CD14-positive monocyte (primary cell): ENCODE measurements at regions not wholly inside any gene's neighbourhood (a gene's known extent, or its start where the extent isn't known, plus 50 kb on each side); places are given as distances from the start of the nearest gene placed in this dataset.
A peak's percentile ranks its signal among the peaks of the same experiment; 100 is the strongest.

Experiments used
- DNase-seq, 3 donors: peaks; one replicate each; pipeline ENCODE4 v3.0.0-alpha.2; 2011 to 2022
- H2AFZ ChIP-seq: 2 replicates; pipeline ENCODE4 v1.6.0; 2012; ENCODE audit warnings: mild to moderate bottlenecking, low read depth, low read length, inconsistent platforms; ENCODE audit not compliant: insufficient read depth, poor library complexity, severe bottlenecking
- H3K27ac ChIP-seq, 2 donors: 1 replicate in 1 of 2; 2 replicates in 1 of 2; pipeline ENCODE4 v1.5.1; 2012 to 2013; ENCODE audit warnings: low read length in 2 of 2, control low read depth in 1 of 2, inconsistent platforms in 1 of 2, low read depth in 1 of 2, mild to moderate bottlenecking in 1 of 2
- H3K27me3 ChIP-seq, 2 donors: one replicate each; pipeline versions ENCODE4 v1.6.0 to v1.6.1; 2011 to 2013; ENCODE audit warnings: low read length in 2 of 2; ENCODE audit not compliant: control insufficient read depth in 2 of 2, insufficient read depth in 2 of 2
- H3K36me3 ChIP-seq, 2 donors: replicated peaks in 1 of 2; 1 replicate in 1 of 2; 2 replicates in 1 of 2; pipeline versions ENCODE4 v1.5.1 to v1.6.1; 2012 to 2013; ENCODE audit warnings: low read length in 2 of 2, control low read depth in 1 of 2, inconsistent platforms in 1 of 2, mild to moderate bottlenecking in 1 of 2; ENCODE audit not compliant: insufficient read depth in 2 of 2, control insufficient read depth in 1 of 2
- H3K4me1 ChIP-seq, 2 donors: 1 replicate in 1 of 2; 2 replicates in 1 of 2; pipeline versions ENCODE4 v1.5.1 to v1.6.1; 2012 to 2013; ENCODE audit warnings: low read length in 2 of 2, control low read depth in 1 of 2, inconsistent platforms in 1 of 2, mild to moderate bottlenecking in 1 of 2, moderate library complexity in 1 of 2; ENCODE audit not compliant: insufficient read depth in 2 of 2, control insufficient read depth in 1 of 2
- H3K4me2 ChIP-seq: replicated peaks from 2 replicates; pipeline ENCODE3; 2012; ENCODE audit warnings: low read length, moderate library complexity, mild to moderate bottlenecking; ENCODE audit not compliant: poor library complexity, severe bottlenecking; ENCODE audit errors: extremely low read depth
- H3K4me3 ChIP-seq, 3 experiments: fragments of 200-600 bp in 1 of 3; sonication (generic) in 1 of 3; replicated peaks in 1 of 3; 1 replicate in 2 of 3; 2 replicates in 1 of 3; pipeline ENCODE4 v1.5.1; 2011 to 2013; ENCODE audit warnings: low read length in 3 of 3, mild to moderate bottlenecking in 3 of 3, control low read depth in 2 of 3, low read depth in 2 of 3, inconsistent platforms in 1 of 3, moderate library complexity in 1 of 3
- H3K79me2 ChIP-seq: 2 replicates; pipeline ENCODE4 v1.6.0; 2012; ENCODE audit warnings: mild to moderate bottlenecking, control low read depth, inconsistent platforms, low read length, moderate library complexity; ENCODE audit not compliant: insufficient read depth
- H3K9ac ChIP-seq: 2 replicates; pipeline ENCODE4 v1.6.0; 2017; ENCODE audit warnings: low read length, mild to moderate bottlenecking; ENCODE audit not compliant: insufficient read depth, poor library complexity, severe bottlenecking
- H3K9me3 ChIP-seq, 2 donors: replicated peaks in 1 of 2; 1 replicate in 1 of 2; 2 replicates in 1 of 2; pipeline versions ENCODE4 v1.5.1 to v1.6.1; 2012 to 2013; ENCODE audit warnings: low read length in 2 of 2, control low read depth in 1 of 2; ENCODE audit not compliant: control insufficient read depth in 1 of 2, insufficient read depth in 1 of 2
- H4K20me1 ChIP-seq: 2 replicates; pipeline ENCODE4 v1.6.0; 2012; ENCODE audit warnings: mild to moderate bottlenecking, low read length, control low read depth, moderate library complexity; ENCODE audit not compliant: insufficient read depth
- H3K27ac Mint-ChIP-seq, 7 donors: one replicate each; pipeline ENCODE4 v1.8.0; 2020; ENCODE audit warnings: mild to moderate bottlenecking in 7 of 7, mixed read lengths in 7 of 7, moderate library complexity in 6 of 7, inconsistent platforms in 2 of 7
- H3K27me3 Mint-ChIP-seq, 3 donors: one replicate each; pipeline ENCODE4 v1.8.0; 2021 to 2022; ENCODE audit warnings: low read depth in 3 of 3, mild to moderate bottlenecking in 3 of 3, mixed read lengths in 3 of 3, moderate library complexity in 3 of 3, inconsistent platforms in 1 of 3
- H3K36me3 Mint-ChIP-seq, 2 donors: one replicate each; pipeline ENCODE4 v1.8.0; 2020; ENCODE audit warnings: mixed read lengths in 2 of 2, inconsistent platforms in 1 of 2, mild to moderate bottlenecking in 1 of 2
- H3K4me1 Mint-ChIP-seq: one replicate; pipeline ENCODE4 v1.8.0; 2020; ENCODE audit warnings: mild to moderate bottlenecking, mixed read lengths
- H3K4me3 Mint-ChIP-seq, 2 donors: one replicate each; pipeline ENCODE4 v1.8.0; 2020; ENCODE audit warnings: mild to moderate bottlenecking in 2 of 2, mixed read lengths in 2 of 2, moderate library complexity in 1 of 2
- H3K9me3 Mint-ChIP-seq, 7 donors: one replicate each; pipeline ENCODE4 v1.8.0; 2020 to 2022; ENCODE audit warnings: mixed read lengths in 7 of 7, mild to moderate bottlenecking in 6 of 7, moderate library complexity in 6 of 7, inconsistent platforms in 2 of 7
- CTCF ChIP-seq: fragments of 200-600 bp; IDR thresholded peaks from one replicate; pipeline ENCODE4 v1.8.0; 2022; ENCODE audit warnings: antibody characterized with exemption, mild to moderate bottlenecking
- WGBS: methylation state at CpG from one replicate; pipeline ENCODE4 v1.1.5; 2013; ENCODE audit warnings: missing lambda C conversion rate; ENCODE audit not compliant: insufficient coverage; 5-methylcytosine and 5-hydroxymethylcytosine counted together
- intact Hi-C, 2 donors: fragments of 100-400 bp; cut with micrococcal nuclease; formaldehyde crosslinking; loops; one replicate each; pipeline versions ENCODE4 v1.15.0 to v1.15.1; 2023

GRCh38 chr3:194951931-194952582 is 266.4 kb downstream of the FAM43A start:
- Histone ChIP-seq H3K4me3 (no peak overlapping the region), H4K20me1 (no peaks in the 10 kb centered on the region), H3K9me3 (peaks cover 10 to 12% of the 10 kb centered on the region in 2 donors), H3K4me1 (peaks cover 6 to 11% of the 10 kb centered on the region in 2 donors), H3K27me3 (no peaks in the 10 kb centered on the region), H3K4me2 (no peak overlapping the region), H3K79me2 (no peaks in the 10 kb centered on the region), H3K36me3 (no peaks in the 10 kb centered on the region), H3K27ac (no peak overlapping the region), H2AFZ (no peak overlapping the region), H3K9ac (no peak overlapping the region)
- H3K4me1 Mint-ChIP-seq: peaks cover 21% of the 10 kb centered on the region
- no peak for TF ChIP-seq CTCF
- DNase-seq: no peak
- 92% methylated on average over 3 of the region's 6 CpGs for WGBS
- intact Hi-C loops: loop anchor here (5.0 to 10.0 kb wide), 2 partner anchors 267 to 270 kb away; partner anchors contain the start of gene FAM43A (in 1 of the 2)
- H3K27ac Mint-ChIP-seq: no peak overlapping the region
- no peak overlapping the region for H3K4me3 Mint-ChIP-seq
- no peaks in the 10 kb centered on the region for H3K36me3 Mint-ChIP-seq
- H3K27me3 Mint-ChIP-seq: peaks cover 0 to 6% (median 4%) of the 10 kb centered on the region in 3 donors
- peaks cover 5 to 14% (median 11%) of the 10 kb centered on the region in 7 donors for H3K9me3 Mint-ChIP-seq

GRCh38 chr3:194952841-194953241 is 267.2 kb downstream of the FAM43A start:
- Histone ChIP-seq H3K9ac (no peak overlapping the region), H3K4me2 (no peak overlapping the region), H3K27me3 (no peaks in the 10 kb centered on the region), H3K36me3 (no peaks in the 10 kb centered on the region), H2AFZ (peak overlapping the region; percentile 30), H3K9me3 (peaks cover 2 to 6% of the 10 kb centered on the region in 2 donors), H4K20me1 (no peaks in the 10 kb centered on the region), H3K4me3 (no peak overlapping the region), H3K79me2 (no peaks in the 10 kb centered on the region), H3K4me1 (peaks cover 6 to 11% of the 10 kb centered on the region in 2 donors), H3K27ac (no peak overlapping the region)
- no peak for DNase-seq
- Mint-ChIP-seq H3K4me1 (peaks cover 21% of the 10 kb centered on the region), H3K9me3 (peaks cover 2 to 8% (median 6%) of the 10 kb centered on the region in 7 donors), H3K4me3 (no peak overlapping the region), H3K36me3 (no peaks in the 10 kb centered on the region), H3K27ac (no peak overlapping the region), H3K27me3 (peaks cover 0 to 6% (median 4%) of the 10 kb centered on the region in 3 donors)
- no peak for TF ChIP-seq CTCF
- intact Hi-C loops: loop anchor here (5.0 to 10.0 kb wide), 2 partner anchors 268 to 271 kb away; partner anchors contain the start of gene FAM43A (in 1 of the 2)
- WGBS: 90% methylated on average over 1 of the region's 6 CpGs
